ENCODE measurements at regions not wholly inside any gene's neighbourhood (a gene's known extent, or its start where the extent isn't known, plus 50 kb on each side); places are given as distances from the start of the nearest gene placed in this dataset.

DNA sequence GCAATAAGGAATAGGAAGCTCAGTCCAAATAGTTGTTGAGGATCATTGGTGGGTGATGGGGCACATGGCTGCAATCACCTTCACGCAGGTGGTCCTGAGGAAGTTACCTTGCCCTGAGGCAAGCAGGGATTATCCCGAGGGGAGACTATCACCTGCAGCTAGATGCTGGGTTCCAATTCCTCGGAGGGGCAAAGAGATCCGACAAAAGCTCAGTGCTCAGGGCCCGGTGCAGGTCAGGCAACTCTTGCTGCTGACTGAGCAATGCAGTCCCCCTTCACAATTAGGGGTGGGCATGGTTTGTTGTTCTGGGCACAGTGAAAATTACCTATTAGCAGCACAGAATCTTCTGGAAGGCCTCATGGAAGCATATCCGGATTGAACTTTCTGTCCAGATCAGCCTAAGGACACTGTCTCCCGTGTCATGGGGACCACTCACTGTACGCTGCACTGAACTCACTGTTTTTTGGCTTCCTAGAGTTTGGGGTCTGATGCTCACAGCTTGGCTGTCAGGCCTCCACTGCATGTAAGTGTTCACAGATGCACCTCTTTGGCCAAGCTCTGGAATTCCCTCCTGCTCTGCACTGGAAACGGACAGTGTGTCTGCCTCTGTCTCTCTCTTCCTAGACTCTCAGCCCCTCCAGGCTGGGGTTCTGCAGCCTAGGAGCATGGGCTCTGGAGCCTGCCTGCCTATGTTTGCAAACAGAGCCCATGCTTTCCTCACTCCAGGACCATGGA, 372.7 kb downstream of the ZNF536 start:
- TF ChIP-seq BHLHE40 (IDR thresholded peaks at IDR 0.05; ENCODE audit: borderline replicate concordance) (no peak), FOXM1 (IDR thresholded peaks at IDR 0.05; ENCODE audit: borderline replicate concordance) (no peak)

All from HEK293T (cell line).